ENCODE measurements at regions not wholly inside any gene's neighbourhood (a gene's known extent, or its start where the extent isn't known, plus 50 kb on each side); places are given as distances from the start of the nearest gene placed in this dataset.

- ChIA-PET CTCF (interaction anchor here (1.4 to 2.1 kb wide), 3 partner anchors 20 to 308 kb away, joined by 3 to 8 read pairs (median 3); partner anchors contain the start of gene MYCN), POLR2A (no interaction called here)
- 16% methylated on average over 5 of the region's 5 CpGs for WGBS (ENCODE audit: low lambda C conversion rate)
Observed at GRCh38 chr2:16247326-16248122, 307.2 kb downstream of the MYCN start.

GRCh38 chr2:16246911-16247310 lies 306.6 kb downstream of the MYCN start:
- ChIA-PET CTCF (interaction anchor here (1.2 to 2.1 kb wide), 4 partner anchors 10 to 308 kb away, joined by 3 to 8 read pairs (median 3); partner anchors contain the start of gene MYCN), POLR2A (no interaction called here)
- no peak for DNase-seq
- no peaks in the 10 kb centered on the region for H3K9me3 ChIP-seq
- no peaks in the 10 kb centered on the region for H4K20me1 ChIP-seq (ENCODE audit: insufficient read depth)
- no peak overlapping the region for H3K9ac ChIP-seq
- H3K79me2 ChIP-seq (ENCODE audit: insufficient read depth) = no peaks in the 10 kb centered on the region
- H3F3A ChIP-seq (replicated peaks; ENCODE audit: insufficient read depth) = no peaks in the 10 kb centered on the region
- no peaks in the 10 kb centered on the region; a peak in 1 of 4 replicates for H3K4me1 ChIP-seq (ENCODE audit: control insufficient read depth in 1 of 2, insufficient read depth in 2 of 2, low read depth in 1 of 2, low read length in 1 of 2)
- no peak overlapping the region for H3K4me3 ChIP-seq (ENCODE audit: low read depth in 2 of 2, low read length in 1 of 2)
- H3K36me3 ChIP-seq (replicated peaks in 1 of 2; ENCODE audit: control insufficient read depth in 1 of 2, insufficient read depth in 2 of 2, low read length in 1 of 2) = no peaks in the 10 kb centered on the region
- H3K9me2 ChIP-seq = no peaks in the 10 kb centered on the region
- H3K27ac ChIP-seq (ENCODE audit: low read depth in 2 of 2, low read length in 1 of 2) = no peak overlapping the region
- TF ChIP-seq FOXM1 (IDR thresholded peaks at IDR 0.05; ENCODE audit: low read depth) = no peak
- no peak for TF ChIP-seq RCOR1 (IDR thresholded peaks at IDR 0.05; ENCODE audit: low read length)
- TF ChIP-seq GABPA (IDR thresholded peaks at IDR 0.05; ENCODE audit: low read depth) = no peak
- no peak for TF ChIP-seq YY1 (IDR thresholded peaks at IDR 0.05; ENCODE audit: low read depth)
- no peak for TF ChIP-seq JUND (IDR thresholded peaks at IDR 0.05)
- TF ChIP-seq EP300 (IDR thresholded peaks at IDR 0.05; ENCODE audit: borderline replicate concordance in 1 of 2, low read depth in 1 of 2, low read length in 1 of 2) = no peak
- no peak for TF ChIP-seq EZH2phosphoT487 (IDR thresholded peaks at IDR 0.05; ENCODE audit: borderline replicate concordance, low read depth)
- TF ChIP-seq, protein P1, sequence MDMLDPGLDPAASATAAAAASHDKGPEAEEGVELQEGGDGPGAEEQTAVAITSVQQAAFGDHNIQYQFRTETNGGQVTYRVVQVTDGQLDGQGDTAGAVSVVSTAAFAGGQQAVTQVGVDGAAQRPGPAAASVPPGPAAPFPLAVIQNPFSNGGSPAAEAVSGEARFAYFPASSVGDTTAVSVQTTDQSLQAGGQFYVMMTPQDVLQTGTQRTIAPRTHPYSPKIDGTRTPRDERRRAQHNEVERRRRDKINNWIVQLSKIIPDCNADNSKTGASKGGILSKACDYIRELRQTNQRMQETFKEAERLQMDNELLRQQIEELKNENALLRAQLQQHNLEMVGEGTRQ (IDR thresholded peaks at IDR 0.05; ENCODE audit: borderline replicate concordance, low read depth, low read length) = no peak
- TF ChIP-seq, protein P2, sequence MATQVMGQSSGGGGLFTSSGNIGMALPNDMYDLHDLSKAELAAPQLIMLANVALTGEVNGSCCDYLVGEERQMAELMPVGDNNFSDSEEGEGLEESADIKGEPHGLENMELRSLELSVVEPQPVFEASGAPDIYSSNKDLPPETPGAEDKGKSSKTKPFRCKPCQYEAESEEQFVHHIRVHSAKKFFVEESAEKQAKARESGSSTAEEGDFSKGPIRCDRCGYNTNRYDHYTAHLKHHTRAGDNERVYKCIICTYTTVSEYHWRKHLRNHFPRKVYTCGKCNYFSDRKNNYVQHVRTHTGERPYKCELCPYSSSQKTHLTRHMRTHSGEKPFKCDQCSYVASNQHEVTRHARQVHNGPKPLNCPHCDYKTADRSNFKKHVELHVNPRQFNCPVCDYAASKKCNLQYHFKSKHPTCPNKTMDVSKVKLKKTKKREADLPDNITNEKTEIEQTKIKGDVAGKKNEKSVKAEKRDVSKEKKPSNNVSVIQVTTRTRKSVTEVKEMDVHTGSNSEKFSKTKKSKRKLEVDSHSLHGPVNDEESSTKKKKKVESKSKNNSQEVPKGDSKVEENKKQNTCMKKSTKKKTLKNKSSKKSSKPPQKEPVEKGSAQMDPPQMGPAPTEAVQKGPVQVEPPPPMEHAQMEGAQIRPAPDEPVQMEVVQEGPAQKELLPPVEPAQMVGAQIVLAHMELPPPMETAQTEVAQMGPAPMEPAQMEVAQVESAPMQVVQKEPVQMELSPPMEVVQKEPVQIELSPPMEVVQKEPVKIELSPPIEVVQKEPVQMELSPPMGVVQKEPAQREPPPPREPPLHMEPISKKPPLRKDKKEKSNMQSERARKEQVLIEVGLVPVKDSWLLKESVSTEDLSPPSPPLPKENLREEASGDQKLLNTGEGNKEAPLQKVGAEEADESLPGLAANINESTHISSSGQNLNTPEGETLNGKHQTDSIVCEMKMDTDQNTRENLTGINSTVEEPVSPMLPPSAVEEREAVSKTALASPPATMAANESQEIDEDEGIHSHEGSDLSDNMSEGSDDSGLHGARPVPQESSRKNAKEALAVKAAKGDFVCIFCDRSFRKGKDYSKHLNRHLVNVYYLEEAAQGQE (IDR thresholded peaks at IDR 0.05; ENCODE audit: low read depth, low read length) = no peak
- no peak overlapping the region for H2AFZ ChIP-seq (ENCODE audit: low read depth)
- WGBS (ENCODE audit: low lambda C conversion rate) = 24% methylated on average over 7 of the region's 7 CpGs
- H3K4me2 ChIP-seq = no peak overlapping the region
- H3K27me3 ChIP-seq (ENCODE audit: insufficient read depth) = no peaks in the 10 kb centered on the region

More at GRCh38 chr2:16247326-16248122, 307.2 kb downstream of the MYCN start:
- TF ChIP-seq EZH2phosphoT487 (IDR thresholded peaks at IDR 0.05; ENCODE audit: borderline replicate concordance, low read depth) = no peak
- no peak for TF ChIP-seq ELF1 (IDR thresholded peaks at IDR 0.05)
- TF ChIP-seq MEF2A (IDR thresholded peaks at IDR 0.05; ENCODE audit: borderline replicate concordance, low read depth) = no peak
- no peak for TF ChIP-seq GABPA (IDR thresholded peaks at IDR 0.05; ENCODE audit: low read depth)
- TF ChIP-seq FOSL2 (IDR thresholded peaks at IDR 0.05; ENCODE audit: borderline replicate concordance, low read depth) = no peak
- no peak for TF ChIP-seq RCOR1 (IDR thresholded peaks at IDR 0.05; ENCODE audit: low read length)
- no peak for TF ChIP-seq FOXJ3 (CRISPR knock-in tag; IDR thresholded peaks at IDR 0.05)
- TF ChIP-seq, protein P3, sequence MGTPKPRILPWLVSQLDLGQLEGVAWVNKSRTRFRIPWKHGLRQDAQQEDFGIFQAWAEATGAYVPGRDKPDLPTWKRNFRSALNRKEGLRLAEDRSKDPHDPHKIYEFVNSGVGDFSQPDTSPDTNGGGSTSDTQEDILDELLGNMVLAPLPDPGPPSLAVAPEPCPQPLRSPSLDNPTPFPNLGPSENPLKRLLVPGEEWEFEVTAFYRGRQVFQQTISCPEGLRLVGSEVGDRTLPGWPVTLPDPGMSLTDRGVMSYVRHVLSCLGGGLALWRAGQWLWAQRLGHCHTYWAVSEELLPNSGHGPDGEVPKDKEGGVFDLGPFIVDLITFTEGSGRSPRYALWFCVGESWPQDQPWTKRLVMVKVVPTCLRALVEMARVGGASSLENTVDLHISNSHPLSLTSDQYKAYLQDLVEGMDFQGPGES (IDR thresholded peaks at IDR 0.05; ENCODE audit: low read depth, low read length) = no peak
- no peak for TF ChIP-seq TEAD4 (IDR thresholded peaks at IDR 0.05; ENCODE audit: borderline replicate concordance, insufficient read depth)
- Histone ChIP-seq H4K20me1 (ENCODE audit: insufficient read depth) (no peaks in the 10 kb centered on the region), H3K27ac (ENCODE audit: low read depth in 2 of 2, low read length in 1 of 2) (no peak overlapping the region), H3K4me3 (ENCODE audit: low read depth in 2 of 2, low read length in 1 of 2) (no peak overlapping the region), H2AFZ (ENCODE audit: low read depth) (no peak overlapping the region), H3K4me1 (ENCODE audit: control insufficient read depth in 1 of 2, insufficient read depth in 2 of 2, low read depth in 1 of 2, low read length in 1 of 2) (no peaks in the 10 kb centered on the region; a peak in 1 of 4 replicates), H3K9ac (no peak overlapping the region), H3K4me2 (no peak overlapping the region), H3K27me3 (ENCODE audit: insufficient read depth) (no peaks in the 10 kb centered on the region), H3K9me3 (no peaks in the 10 kb centered on the region), H3K79me2 (ENCODE audit: insufficient read depth) (no peaks in the 10 kb centered on the region), H3F3A (replicated peaks; ENCODE audit: insufficient read depth) (no peaks in the 10 kb centered on the region), H3K9me2 (no peaks in the 10 kb centered on the region), H3K36me3 (replicated peaks in 1 of 2; ENCODE audit: control insufficient read depth in 1 of 2, insufficient read depth in 2 of 2, low read length in 1 of 2) (no peaks in the 10 kb centered on the region)
- DNase-seq = no peak
